Astrocyte (in vitro differentiated cells and primary cell): ENCODE measurements at regions not wholly inside any gene's neighbourhood (a gene's known extent, or its start where the extent isn't known, plus 50 kb on each side); places are given as distances from the start of the nearest gene placed in this dataset.

Source experiments
- CTCF ChIP-seq: IDR thresholded peaks from 2 replicates; pipeline ENCODE4 v1.5.1; 2011; ENCODE audit warnings: low read depth, mild to moderate bottlenecking, inconsistent platforms, low read length, moderate library complexity; ENCODE audit not compliant: insufficient read depth
- EZH2 ChIP-seq: IDR thresholded peaks from 2 replicates; pipeline ENCODE4 v1.6.1; 2012; ENCODE audit warnings: mild to moderate bottlenecking, low read length, inconsistent platforms; ENCODE audit not compliant: insufficient read depth

- no peak for TF ChIP-seq CTCF
- TF ChIP-seq EZH2: no peak
These were observed 105.6 kb upstream of the GPR26 start for GRCh38 chr10:123560301-123561140.
